Lower leg skin (tissue), 3 donors: ENCODE measurements at regions not wholly inside any gene's neighbourhood (a gene's known extent, or its start where the extent isn't known, plus 50 kb on each side); places are given as distances from the start of the nearest gene placed in this dataset.

Source experiments
- CTCF ChIP-seq, 3 donors: fragments of 450-650 bp; IDR thresholded peaks; one replicate each; pipeline ENCODE4 v1.5.1; 2016; ENCODE audit warnings: antibody characterized with exemption in 3 of 3, mild to moderate bottlenecking in 3 of 3, moderate library complexity in 2 of 3
- POLR2A ChIP-seq, 2 donors: fragments of 450-650 bp; IDR thresholded peaks; one replicate each; pipeline ENCODE4 v1.6.1; 2016 to 2017; ENCODE audit warnings: antibody characterized with exemption in 2 of 2, mild to moderate bottlenecking in 1 of 2, moderate library complexity in 1 of 2

GRCh38 chr14:66105815-66106214 is 380.4 kb upstream of the CCDC196 start:
- no peak for TF ChIP-seq CTCF (IDR thresholded peaks at IDR 0.05)
- no peak for TF ChIP-seq POLR2A (IDR thresholded peaks at IDR 0.05)
